Activated CD4-positive, alpha-beta T cell treated with anti-CD3 and anti-CD28 coated beads, Interleukin-2, amount 50 U/mL, for 48 hours (primary cell): ENCODE measurements at regions not wholly inside any gene's neighbourhood (a gene's known extent, or its start where the extent isn't known, plus 50 kb on each side); places are given as distances from the start of the nearest gene placed in this dataset.

Experiments
- DNase-seq, 2 experiments: peaks; one replicate each; pipeline ENCODE4 v3.0.0-alpha.2; 2020

DNA sequence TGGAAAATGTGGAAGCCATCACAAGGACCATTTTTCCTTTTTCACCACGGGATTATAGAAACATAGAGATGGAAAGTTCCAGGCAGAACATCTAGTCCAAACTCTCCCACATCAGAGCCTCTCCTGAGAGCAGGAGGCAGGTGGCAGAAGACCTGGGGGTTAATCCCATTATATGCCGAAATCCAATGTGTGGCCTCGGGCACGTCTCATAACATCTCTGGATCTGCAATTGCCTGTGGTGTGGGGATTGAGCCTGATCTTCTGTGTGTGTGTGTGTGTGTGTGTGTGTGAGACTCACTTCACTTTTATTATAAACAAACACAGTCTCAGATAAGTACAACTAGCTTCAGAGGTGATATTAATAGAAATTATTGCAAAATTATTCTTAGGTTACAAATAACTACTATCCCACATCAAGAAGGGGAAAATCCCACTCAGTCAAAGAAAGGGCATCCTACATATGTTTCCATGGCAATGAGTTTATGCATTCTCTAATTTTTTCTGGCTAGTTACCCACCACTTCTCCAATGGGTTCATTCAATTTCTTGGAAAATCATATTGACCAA, 199.1 kb downstream of the FOXL1 start:
- DNase-seq, result no peak

DNA sequence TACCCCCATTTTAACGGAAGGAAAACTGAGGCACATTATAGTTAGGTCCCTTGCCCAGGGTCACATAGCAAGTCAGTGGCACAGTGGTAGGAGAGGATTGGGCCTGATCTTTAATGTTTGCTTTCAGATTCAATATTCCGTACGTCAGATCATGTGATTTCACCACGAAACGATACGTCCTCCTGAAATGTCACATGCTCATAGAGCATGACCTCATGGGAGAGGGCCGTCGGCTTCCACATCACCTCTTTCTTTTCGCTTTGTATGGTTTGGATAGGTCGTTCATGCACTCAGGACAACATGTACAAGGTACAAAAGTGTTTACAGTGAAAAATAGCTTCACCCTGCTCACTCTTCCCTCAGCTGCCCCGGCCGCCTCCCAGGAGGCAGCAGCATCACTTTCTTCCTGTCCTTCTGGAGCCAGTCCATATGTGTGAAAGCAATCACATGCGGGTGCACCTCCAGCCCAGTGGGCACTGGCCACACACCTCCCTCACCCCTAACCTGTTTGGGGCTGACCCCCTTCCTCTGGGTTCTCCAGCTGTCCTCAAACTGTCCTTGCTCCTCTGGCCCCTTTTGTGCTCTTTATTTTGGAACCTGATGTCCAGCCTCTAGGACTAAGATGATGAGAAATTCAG, 199.9 kb downstream of the FOXL1 start:
- no peak for DNase-seq

DNA sequence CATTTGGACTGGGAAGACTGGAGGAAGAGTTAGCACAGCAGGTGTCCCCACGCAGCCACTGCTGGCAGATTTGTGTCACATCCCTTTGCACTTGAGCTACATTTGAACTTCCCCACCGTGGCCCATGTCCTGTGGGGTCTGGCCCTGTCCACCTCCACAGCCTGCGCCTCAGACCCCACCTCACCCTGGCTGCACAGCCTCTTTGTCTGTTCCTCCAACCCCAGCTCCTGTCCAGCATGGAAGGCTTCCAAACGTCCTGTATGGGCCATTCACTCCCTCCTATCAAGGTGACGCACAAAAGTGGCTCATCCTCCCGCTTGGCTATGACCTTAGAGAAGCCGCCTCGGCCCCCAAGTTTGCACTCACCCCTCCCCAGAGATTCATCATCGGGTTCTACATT, 200.6 kb downstream of the FOXL1 start:
- no peak for DNase-seq

DNA sequence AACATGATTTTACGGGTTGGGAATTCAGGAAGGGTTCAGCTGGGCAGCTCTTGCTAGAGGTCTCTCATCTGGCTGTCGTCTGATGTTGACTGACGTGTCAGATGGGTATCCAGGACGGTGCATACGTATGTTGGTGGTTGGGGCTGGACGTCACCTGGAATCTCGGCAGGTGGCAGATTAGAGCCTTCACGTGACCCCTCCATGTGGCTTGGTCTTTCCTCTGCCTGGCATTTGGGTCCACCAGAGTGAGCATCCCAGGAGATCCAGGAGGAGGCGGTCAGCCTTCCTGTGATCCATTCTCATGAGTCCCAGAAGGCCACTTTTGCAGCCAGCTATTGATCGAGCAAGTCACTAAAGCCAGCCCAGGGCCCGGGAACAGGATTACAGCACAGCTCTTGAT, 202.7 kb downstream of the FOXL1 start:
- DNase-seq, result no peak

DNA sequence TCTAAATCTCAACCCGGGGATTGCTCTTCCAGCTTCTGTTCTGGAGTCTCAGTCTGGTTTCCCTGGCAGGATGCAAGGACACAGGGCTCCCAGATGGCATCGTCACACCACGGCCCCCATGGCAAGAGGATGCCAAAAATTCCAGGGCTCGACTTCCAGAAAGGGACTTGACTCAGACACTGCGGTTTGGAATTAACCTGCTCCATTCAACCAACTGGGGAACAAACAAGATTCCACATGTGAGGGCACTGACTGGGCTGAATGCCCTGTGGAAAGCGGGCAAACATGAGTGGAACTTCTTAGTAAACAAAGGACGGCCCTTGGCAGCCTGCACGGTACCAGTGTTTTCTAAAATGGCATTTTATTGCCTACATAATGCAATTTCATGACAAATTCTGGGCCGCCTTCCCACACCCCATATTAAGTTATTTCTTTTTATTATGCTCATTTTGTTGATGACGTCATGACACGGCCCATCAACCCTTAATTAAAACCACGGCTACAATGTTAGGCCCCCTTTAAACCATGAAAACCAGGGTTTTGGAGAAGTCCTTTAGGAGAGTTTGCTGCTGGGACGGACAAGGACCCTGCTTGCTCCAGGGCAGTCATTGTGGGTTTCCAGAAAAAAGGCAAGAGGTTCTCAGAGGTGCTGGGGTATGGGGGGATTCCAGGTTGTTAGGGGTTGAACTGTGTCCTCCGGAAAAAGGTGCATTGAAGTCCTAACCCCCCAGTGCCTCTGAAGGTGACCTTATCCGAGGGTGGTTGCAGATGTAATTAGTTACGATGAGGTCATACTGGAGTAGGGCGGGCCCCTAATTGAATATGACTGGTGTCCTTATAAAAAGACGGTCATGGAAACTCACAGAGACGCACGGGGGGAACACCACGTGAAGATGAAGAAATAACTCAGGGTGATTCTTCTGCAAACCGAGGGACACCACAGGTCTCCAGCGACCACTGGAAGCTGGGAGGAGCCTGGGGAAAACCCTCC, 205.6 kb downstream of the FOXL1 start:
- DNase-seq, result no peak

DNA sequence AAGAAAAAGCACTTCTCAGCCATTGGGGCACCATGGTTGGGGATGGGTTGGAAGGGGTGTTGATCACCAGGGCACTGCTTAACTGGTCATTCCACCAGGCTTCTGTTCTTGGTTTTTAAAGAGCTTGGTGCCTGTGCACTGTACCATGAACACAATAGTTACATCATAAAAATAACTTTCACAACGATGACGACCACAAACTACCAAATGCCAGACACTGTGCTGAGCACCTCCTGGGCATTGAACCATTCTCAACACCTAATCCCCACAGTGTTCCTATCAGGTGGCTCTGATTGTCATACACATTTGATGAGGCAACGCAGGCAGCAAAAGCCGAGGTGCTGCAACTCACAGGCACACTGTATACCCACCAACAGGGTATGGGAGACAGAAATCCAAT, 208.0 kb downstream of the FOXL1 start:
- no peak for DNase-seq

DNA sequence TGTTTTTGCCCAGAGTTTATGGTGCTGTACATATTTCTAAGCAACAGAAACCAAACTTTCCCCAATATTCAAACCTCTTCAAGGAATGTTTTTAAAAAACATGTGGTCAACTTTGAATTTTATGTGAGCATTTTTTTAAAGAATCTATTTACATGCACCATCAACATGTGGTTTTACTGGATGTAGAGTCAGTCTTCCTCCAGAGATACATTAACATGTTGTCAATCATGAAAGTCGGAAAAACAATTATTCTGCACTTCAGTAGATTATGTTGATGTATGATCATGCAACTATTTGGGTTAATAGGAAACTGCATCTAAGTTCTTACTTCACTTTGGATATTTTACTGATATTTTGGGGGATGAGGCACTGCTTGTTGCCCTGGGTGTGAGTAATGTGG, 208.6 kb downstream of the FOXL1 start:
- DNase-seq, result no peak

DNA sequence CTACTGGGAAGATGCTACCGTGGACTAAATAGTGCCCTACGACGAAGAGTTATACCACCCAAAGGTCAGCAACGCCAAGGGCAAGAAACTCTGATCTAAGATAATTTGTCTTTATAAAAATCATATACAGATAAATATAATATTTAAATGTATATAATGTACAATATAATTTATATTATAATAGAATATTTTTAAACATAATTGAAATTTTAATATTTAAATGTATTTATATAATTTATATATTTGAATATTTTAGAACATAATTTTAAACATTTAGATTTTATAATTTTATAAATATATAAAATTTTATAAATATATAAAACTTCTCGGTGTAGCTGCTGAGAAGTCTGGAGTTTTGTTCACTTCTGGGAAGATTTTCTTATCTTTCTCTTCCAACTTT, 209.2 kb downstream of the FOXL1 start:
- DNase-seq, result no peak

DNA sequence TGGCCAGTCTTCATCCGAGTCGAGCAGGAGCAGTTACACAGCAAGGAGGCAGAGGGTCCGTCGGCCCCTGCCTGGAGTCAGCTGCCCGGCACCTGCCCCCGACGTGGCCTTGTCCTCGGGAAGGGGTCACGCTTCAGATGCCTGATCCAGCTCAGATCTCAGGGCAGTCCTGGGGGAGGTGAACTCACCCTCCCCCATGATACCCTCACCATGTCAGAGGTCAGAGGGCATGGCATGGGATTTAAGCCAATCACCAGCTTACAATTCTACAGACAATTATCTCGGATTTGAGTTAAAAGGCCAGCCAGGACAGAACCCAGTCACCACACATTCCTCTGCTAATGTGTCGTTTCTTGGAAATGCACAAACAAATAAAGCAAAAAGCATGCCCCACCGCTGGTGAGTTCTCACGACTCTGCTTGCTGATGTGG, 211.3 kb downstream of the FOXL1 start:
- DNase-seq, result no peak

GRCh38 chr16:86791287-86792035, 213.1 kb downstream of the FOXL1 start:
- DNase-seq, result no peak

GRCh38 chr16:86794216-86794864, 216.0 kb downstream of the FOXL1 start:
- no peak for DNase-seq

GRCh38 chr16:86797700-86798099, 219.4 kb downstream of the FOXL1 start:
- DNase-seq, result no peak

GRCh38 chr16:86798247-86799041, 220.1 kb downstream of the FOXL1 start:
- no peak for DNase-seq

DNA sequence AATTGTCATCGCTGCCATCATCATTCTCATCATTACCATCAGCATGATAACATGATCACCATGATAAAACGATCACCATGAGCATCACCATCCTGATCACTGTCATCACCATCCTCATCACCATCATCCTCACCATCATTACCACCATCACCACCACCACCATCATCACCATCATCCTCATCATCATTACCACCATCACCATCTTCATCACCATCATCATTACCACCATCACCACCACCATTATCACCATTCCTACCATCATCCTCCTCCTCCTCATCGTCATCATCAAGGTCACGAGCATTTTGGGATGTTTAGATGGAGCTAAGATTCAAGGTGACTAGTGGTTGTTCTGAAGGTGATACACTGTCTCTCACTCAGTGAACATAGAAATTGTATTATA, 221.0 kb downstream of the FOXL1 start:
- no peak for DNase-seq

GRCh38 chr16:86800894-86801293, 222.5 kb downstream of the FOXL1 start:
- DNase-seq, result no peak

GRCh38 chr16:86802013-86802412, 223.7 kb downstream of the FOXL1 start:
- no peak for DNase-seq

DNA sequence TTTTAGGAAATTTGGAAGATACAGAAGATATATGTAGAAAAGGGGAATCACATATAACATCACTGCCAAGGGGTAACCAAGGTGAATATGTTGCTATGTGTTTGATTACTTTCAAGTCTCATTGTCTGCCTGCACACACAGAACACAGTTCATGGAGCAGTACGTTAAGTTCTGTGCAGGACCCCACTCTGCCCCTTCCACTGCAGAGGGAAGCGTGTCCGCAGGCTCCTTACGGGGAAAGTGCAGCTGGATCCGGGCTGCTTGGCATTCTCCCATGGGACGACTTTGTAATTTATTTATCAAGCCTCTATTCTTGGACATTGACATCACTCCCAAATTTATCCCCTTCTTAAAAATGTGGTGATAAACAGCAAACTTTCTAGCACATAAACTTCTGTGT, 226.8 kb downstream of the FOXL1 start:
- DNase-seq, result no peak

- no peak for DNase-seq
Observed at GRCh38 chr16:86806181-86806837, 228.0 kb downstream of the FOXL1 start.

GRCh38 chr16:86806838-86807351, 228.5 kb downstream of the FOXL1 start:
- DNase-seq, result no peak

GRCh38 chr16:86808863-86809444, 230.6 kb downstream of the FOXL1 start:
- no peak for DNase-seq
